MM.1S (cell line): ENCODE measurements at regions not wholly inside any gene's neighbourhood (a gene's known extent, or its start where the extent isn't known, plus 50 kb on each side); places are given as distances from the start of the nearest gene placed in this dataset.

Experiments
- DNase-seq: peaks from one replicate; pipeline ENCODE4 v3.0.0-alpha.2; 2015
- H2AFZ ChIP-seq: fragments of 300-600 bp; sonication (generic); 2 replicates; pipeline ENCODE4 v1.6.0; 2016; ENCODE audit warnings: antibody characterized with exemption, low read length
- H3F3A ChIP-seq: fragments of 300-600 bp; sonication (generic); 2 replicates; pipeline ENCODE4 v1.6.1; 2016; ENCODE audit warnings: mild to moderate bottlenecking, antibody characterized with exemption, low read length, moderate library complexity, mixed read lengths; ENCODE audit not compliant: insufficient read depth
- H3K27ac ChIP-seq: fragments of 300-600 bp; sonication (generic); 2 replicates; pipeline ENCODE4 v1.5.1; 2016; ENCODE audit warnings: mild to moderate bottlenecking, low read length
- H3K27me3 ChIP-seq: fragments of 300-600 bp; sonication (generic); replicated peaks from 2 replicates; pipeline ENCODE4 v1.6.0; 2016; ENCODE audit warnings: low read length; ENCODE audit not compliant: insufficient read depth
- H3K36me3 ChIP-seq: fragments of 300-600 bp; sonication (generic); replicated peaks from 2 replicates; pipeline ENCODE4 v1.6.1; 2016; ENCODE audit warnings: mild to moderate bottlenecking, low read length, mixed read lengths; ENCODE audit not compliant: insufficient read depth
- H3K4me1 ChIP-seq: fragments of 300-600 bp; sonication (generic); 2 replicates; pipeline ENCODE4 v1.6.1; 2016; ENCODE audit warnings: low read length, mixed read lengths
- H3K4me2 ChIP-seq: fragments of 300-600 bp; sonication (generic); 2 replicates; pipeline ENCODE4 v1.6.0; 2016; ENCODE audit warnings: low read depth, low read length
- H3K4me3 ChIP-seq: fragments of 300-600 bp; sonication (generic); 2 replicates; pipeline ENCODE4 v1.5.1; 2016; ENCODE audit warnings: low read length, mixed read lengths
- H3K79me2 ChIP-seq: fragments of 300-600 bp; sonication (generic); 2 replicates; pipeline ENCODE4 v1.6.1; 2016; ENCODE audit warnings: mixed run types, low read length, mixed read lengths
- H3K9ac ChIP-seq: fragments of 300-600 bp; sonication (generic); 2 replicates; pipeline ENCODE4 v1.6.1; 2016; ENCODE audit warnings: low read length, mixed read lengths
- H3K9me2 ChIP-seq: fragments of 300-600 bp; sonication (generic); replicated peaks from 2 replicates; pipeline ENCODE4 v1.6.1; 2016; ENCODE audit warnings: mild to moderate bottlenecking, low read length, mixed read lengths; ENCODE audit not compliant: insufficient read depth
- H3K9me3 ChIP-seq: fragments of 300-600 bp; sonication (generic); replicated peaks from 2 replicates; pipeline ENCODE4 v1.6.1; 2016; ENCODE audit warnings: mild to moderate bottlenecking, low read length, mixed read lengths; ENCODE audit not compliant: insufficient read depth
- H4K20me1 ChIP-seq: fragments of 300-600 bp; sonication (generic); 2 replicates; pipeline ENCODE4 v1.6.1; 2016; ENCODE audit warnings: mild to moderate bottlenecking, low read length, moderate library complexity, mixed read lengths; ENCODE audit not compliant: insufficient read depth
- EZH2 ChIP-seq: fragments of 300-600 bp; sonication (generic); optimal IDR thresholded peaks from 2 replicates; pipeline ENCODE3; 2017; ENCODE audit warnings: low read depth, mild to moderate bottlenecking, antibody characterized with exemption, low read length, mixed read lengths
- EZH2phosphoT487 ChIP-seq: fragments of 300-600 bp; sonication (generic); IDR thresholded peaks from 2 replicates; pipeline ENCODE4 v1.6.1; 2018; ENCODE audit warnings: antibody characterized with exemption, low read length
- TF ChIP-seq, protein P1 (sequence below): fragments of 300-600 bp; sonication (generic); IDR thresholded peaks from 2 replicates; pipeline ENCODE4 v1.5.1; 2016; ENCODE audit warnings: antibody characterized with exemption, low read length, mixed read lengths

DNA sequence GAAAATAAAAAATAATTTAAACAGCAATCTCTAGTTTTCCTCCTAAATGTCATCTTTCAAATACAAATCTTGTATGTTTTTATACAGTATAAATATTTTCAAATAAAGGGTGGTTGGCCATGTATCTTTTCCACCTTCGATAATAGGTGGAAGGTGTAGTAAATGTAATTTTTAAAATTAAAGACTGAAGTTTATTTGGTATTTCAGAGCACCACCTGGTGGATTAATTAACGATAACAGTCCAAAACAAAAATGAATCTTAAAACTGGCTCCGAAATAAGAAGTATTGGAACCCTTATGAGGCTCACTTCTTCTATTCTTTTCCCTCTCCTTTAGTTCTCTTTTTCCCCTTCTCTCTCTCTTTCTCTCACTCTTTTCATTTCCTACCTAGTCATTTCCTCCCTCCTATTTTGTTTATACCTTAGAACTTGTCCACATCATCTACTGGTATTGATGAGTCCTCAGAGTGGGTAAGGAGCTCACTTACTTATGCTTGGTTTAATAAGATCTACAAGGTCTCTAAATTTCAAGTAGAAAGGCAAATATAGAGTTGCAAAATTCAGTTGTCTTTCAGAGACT, 82.9 kb upstream of the EXOC1L start:
- H2AFZ ChIP-seq: no peak overlapping the region
- no peak overlapping the region for H3K4me2 ChIP-seq
- no peak overlapping the region for H3K27ac ChIP-seq
- H3K9me3 ChIP-seq: no peaks in the 10 kb centered on the region
- H3K9me2 ChIP-seq: no peaks in the 10 kb centered on the region
- H3K9ac ChIP-seq: no peak overlapping the region
- H4K20me1 ChIP-seq: no peaks in the 10 kb centered on the region
- H3K79me2 ChIP-seq: no peaks in the 10 kb centered on the region
- H3K4me3 ChIP-seq: no peak overlapping the region
- H3K36me3 ChIP-seq: no peaks in the 10 kb centered on the region
- TF ChIP-seq, protein P1, sequence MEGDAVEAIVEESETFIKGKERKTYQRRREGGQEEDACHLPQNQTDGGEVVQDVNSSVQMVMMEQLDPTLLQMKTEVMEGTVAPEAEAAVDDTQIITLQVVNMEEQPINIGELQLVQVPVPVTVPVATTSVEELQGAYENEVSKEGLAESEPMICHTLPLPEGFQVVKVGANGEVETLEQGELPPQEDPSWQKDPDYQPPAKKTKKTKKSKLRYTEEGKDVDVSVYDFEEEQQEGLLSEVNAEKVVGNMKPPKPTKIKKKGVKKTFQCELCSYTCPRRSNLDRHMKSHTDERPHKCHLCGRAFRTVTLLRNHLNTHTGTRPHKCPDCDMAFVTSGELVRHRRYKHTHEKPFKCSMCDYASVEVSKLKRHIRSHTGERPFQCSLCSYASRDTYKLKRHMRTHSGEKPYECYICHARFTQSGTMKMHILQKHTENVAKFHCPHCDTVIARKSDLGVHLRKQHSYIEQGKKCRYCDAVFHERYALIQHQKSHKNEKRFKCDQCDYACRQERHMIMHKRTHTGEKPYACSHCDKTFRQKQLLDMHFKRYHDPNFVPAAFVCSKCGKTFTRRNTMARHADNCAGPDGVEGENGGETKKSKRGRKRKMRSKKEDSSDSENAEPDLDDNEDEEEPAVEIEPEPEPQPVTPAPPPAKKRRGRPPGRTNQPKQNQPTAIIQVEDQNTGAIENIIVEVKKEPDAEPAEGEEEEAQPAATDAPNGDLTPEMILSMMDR: peak; percentile 37
- TF ChIP-seq EZH2 (no peak), EZH2phosphoT487 (no peak)
- no peaks in the 10 kb centered on the region for H3K4me1 ChIP-seq
- no peaks in the 10 kb centered on the region for H3F3A ChIP-seq
- H3K27me3 ChIP-seq: no peaks in the 10 kb centered on the region
- peak; percentile 19 for DNase-seq

GRCh38 chr4:55742655-55743202, 76.9 kb upstream of the EXOC1L start:
- Histone ChIP-seq H3F3A (no peaks in the 10 kb centered on the region), H3K27me3 (no peaks in the 10 kb centered on the region), H3K4me1 (no peaks in the 10 kb centered on the region), H3K36me3 (no peaks in the 10 kb centered on the region), H2AFZ (no peak overlapping the region), H3K79me2 (no peaks in the 10 kb centered on the region), H3K4me3 (no peak overlapping the region), H3K9me2 (no peaks in the 10 kb centered on the region), H3K9me3 (no peaks in the 10 kb centered on the region), H3K4me2 (no peak overlapping the region), H3K9ac (no peak overlapping the region), H3K27ac (no peak overlapping the region), H4K20me1 (no peaks in the 10 kb centered on the region)
- no peak for DNase-seq
- TF ChIP-seq EZH2 (no peak), EZH2phosphoT487 (no peak)
- TF ChIP-seq, protein P1: no peak

DNA sequence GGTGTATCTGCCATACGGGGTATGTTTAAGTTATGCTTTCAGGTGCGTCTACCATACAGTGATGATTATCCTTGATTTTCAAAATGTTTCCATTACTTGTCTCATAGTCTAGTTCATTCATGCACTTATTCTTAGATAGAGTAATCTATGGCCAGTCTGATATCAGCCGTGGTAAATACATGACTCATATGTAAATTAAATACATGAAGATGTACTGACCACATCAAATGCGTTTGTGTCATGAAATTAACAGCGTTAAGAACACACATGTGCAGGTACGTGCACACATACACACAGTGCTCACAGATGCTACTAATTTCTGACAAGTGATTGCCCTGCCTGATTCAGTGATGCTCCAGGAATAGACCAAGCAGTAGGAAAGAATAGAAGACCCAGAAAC, 75.2 kb upstream of the EXOC1L start:
- H3F3A ChIP-seq: no peaks in the 10 kb centered on the region
- H3K36me3 ChIP-seq: no peaks in the 10 kb centered on the region
- no peaks in the 10 kb centered on the region for H3K9me2 ChIP-seq
- H3K27ac ChIP-seq: no peak overlapping the region
- no peaks in the 10 kb centered on the region for H3K27me3 ChIP-seq
- no peak overlapping the region for H3K4me3 ChIP-seq
- H3K9ac ChIP-seq: no peak overlapping the region
- no peak for DNase-seq
- H3K79me2 ChIP-seq: no peaks in the 10 kb centered on the region
- no peak for TF ChIP-seq EZH2
- TF ChIP-seq, protein P1: no peak
- TF ChIP-seq EZH2phosphoT487: no peak
- no peak overlapping the region for H2AFZ ChIP-seq
- no peaks in the 10 kb centered on the region for H3K9me3 ChIP-seq
- no peaks in the 10 kb centered on the region for H3K4me1 ChIP-seq
- H3K4me2 ChIP-seq: no peak overlapping the region
- no peaks in the 10 kb centered on the region for H4K20me1 ChIP-seq
